LNCAP (cell line): ENCODE measurements at regions not wholly inside any gene's neighbourhood (a gene's known extent, or its start where the extent isn't known, plus 50 kb on each side); places are given as distances from the start of the nearest gene placed in this dataset.

Experiments
- TF ChIP-seq, protein P1 (sequence below): fragments of 450-650 bp; IDR thresholded peaks from 2 replicates; pipeline ENCODE4 v1.5.1; 2017; ENCODE audit warnings: mild to moderate bottlenecking

DNA sequence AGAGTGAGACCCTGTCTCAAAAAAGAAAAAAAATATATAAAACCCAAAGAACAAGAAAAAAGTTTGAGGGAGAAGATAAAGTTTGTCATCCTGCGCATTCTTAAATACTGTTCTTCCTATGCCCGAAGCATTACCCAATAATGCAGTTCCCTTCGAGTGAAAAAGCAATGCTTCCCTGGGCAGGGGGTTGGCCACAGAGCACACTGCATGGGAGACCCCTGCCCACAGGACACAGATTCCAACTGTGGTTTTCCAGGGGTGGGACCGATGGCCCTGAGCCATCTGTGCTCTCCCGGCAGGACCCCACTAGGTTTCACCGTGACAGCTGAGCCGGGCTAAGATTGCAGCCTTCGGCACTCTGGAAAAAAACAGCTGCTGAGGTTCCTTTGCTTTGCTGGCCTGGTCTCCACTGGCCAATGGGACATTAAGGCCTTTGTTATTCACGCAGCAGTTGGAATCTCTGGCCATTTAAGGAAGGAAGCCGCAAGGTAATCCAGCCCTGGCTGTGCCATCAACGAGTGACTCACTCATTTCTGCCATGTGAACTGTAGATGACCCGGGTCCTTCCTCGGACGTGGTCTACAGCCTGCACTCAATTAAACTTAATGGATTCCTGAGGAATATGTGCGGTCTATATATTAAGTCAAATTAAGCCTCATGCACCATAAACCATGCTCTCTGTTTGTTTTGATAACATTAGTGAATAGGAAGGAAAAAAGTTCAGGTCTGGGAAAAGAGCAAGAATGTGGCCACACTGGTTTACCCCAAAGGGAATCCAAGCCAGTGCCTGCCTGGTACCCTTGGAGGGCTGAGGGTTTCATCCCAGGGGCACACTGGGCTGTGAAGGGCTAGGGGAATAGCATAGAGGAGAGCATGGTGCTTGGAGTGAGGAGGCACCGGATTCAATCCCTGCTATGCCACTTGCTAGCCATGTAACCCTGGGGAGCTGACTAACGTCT lies 163.2 kb downstream of the ZBTB18 start:
- TF ChIP-seq, protein P1, sequence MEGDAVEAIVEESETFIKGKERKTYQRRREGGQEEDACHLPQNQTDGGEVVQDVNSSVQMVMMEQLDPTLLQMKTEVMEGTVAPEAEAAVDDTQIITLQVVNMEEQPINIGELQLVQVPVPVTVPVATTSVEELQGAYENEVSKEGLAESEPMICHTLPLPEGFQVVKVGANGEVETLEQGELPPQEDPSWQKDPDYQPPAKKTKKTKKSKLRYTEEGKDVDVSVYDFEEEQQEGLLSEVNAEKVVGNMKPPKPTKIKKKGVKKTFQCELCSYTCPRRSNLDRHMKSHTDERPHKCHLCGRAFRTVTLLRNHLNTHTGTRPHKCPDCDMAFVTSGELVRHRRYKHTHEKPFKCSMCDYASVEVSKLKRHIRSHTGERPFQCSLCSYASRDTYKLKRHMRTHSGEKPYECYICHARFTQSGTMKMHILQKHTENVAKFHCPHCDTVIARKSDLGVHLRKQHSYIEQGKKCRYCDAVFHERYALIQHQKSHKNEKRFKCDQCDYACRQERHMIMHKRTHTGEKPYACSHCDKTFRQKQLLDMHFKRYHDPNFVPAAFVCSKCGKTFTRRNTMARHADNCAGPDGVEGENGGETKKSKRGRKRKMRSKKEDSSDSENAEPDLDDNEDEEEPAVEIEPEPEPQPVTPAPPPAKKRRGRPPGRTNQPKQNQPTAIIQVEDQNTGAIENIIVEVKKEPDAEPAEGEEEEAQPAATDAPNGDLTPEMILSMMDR, result no peak

DNA sequence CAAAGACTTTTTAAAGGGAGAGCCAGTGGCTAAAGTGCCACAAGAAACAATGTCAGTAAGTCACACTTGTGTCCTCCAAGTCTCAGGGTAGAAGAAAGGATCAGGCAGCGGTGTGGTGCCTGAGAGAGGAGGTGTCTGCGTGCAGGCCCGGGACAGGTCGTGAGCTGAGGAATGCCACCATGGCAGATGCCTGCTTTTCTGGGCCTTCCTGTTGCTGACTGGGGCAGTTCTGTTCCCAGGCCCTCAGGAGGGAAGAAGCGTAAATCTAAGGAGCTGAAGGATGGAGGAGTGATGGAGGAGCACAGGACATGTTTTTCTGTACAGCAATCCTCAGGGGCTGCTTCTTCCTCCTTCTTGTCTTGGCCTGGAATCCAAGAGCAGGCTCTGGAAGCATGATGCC lies 165.8 kb downstream of the ZBTB18 start:
- TF ChIP-seq, protein P1, result no peak

DNA sequence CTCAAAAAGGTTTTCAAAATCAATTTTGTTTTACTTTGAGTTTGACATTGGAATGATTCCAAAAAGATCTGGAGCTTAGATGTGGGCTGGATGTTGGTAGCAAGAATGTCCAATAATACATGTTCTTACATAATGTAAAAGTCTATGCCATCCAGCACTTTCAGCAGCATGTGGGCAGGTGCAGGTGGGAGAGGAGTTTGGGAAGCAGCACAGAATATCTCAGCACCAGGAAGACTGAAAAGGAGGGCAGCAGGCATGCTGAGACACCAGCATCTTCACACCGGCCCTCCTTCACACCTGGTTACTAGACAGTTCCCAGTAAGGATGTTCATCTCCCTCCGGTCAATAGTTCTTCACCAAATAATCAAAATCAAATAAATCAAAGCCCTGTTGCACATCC lies 166.6 kb downstream of the ZBTB18 start:
- TF ChIP-seq, protein P1, result no peak

DNA sequence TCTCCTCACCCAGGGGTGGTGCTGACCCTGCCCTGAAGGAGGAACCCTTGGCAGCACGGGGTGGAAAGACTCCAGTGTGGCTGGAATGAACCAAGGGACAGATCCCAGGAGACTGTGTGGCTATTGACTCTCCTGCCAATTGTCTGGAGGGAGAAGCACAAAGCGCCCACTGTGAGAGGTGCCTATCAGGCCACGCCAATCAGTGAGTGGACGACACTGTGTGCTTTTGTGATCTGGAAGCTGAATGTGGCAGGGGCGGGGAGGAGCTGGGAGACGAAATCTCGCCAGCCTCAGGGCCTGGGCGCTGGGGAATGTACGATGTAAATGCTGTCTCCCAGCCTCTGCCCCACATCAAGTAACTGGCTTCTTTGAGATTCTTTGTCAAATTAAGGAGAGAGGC lies 167.1 kb downstream of the ZBTB18 start:
- TF ChIP-seq, protein P1, result no peak

DNA sequence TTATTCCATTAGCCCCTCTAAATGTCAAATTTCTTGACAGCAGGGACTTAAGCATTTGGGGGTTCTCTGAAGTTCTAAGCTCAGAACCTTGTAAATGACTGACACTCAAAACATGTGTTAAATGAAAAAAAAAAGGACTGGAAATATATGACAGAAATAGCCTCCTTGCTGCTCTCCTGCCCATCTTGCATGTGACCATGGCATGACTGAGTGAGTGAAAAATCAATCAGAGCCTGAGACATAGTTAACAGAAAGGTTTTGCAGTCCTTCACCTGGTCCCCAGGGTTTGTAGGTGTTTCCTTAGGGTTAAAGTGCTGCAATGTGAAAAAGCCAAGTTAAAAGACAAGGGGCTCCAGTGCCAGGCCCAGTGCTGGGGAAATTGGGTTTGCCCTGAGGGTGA lies 168.1 kb downstream of the ZBTB18 start:
- TF ChIP-seq, protein P1, result no peak

DNA sequence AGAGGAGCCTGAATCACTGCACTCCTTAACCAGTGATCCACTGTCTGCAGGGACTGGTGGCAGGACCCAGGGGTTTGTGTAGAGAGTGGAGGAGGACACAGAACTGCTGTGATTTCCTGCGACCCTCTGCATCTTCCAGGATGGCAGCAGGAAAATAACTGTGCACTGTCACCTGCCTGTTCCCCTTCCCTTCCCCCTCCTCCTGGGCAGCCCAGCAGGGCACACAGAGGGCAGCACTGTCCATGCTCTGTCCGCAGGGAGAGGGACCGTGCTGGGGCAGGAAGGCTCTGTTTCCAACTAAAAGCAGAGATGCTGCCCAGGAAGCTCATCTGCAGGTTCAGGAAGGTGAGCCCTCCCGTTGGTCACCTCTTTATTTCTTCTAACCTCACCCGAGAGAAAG lies 168.7 kb downstream of the ZBTB18 start:
- TF ChIP-seq, protein P1, result no peak

DNA sequence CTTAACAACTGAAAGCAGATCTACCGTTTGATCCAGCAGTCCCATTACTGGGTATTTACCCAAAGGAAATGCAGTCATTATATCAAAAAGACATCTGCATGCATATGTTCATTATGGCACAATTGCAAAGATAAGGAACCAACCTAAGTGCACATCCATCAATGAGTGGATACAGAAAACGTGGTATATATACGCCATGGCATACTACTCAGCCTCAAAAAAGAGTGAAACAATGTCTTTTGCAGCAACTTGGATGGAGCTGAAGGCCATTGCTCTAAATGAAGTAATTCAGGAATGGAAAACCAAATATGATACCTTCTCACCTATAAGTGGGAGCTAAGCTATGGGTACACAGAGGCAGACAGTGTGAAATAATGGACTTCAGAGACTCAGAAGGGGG lies 169.3 kb downstream of the ZBTB18 start:
- TF ChIP-seq, protein P1, result no peak
